SU-DHL-6 (cell line): ENCODE measurements at regions not wholly inside any gene's neighbourhood (a gene's known extent, or its start where the extent isn't known, plus 50 kb on each side); places are given as distances from the start of the nearest gene placed in this dataset.

Source experiments
- H2AFZ ChIP-seq: fragments of 200-600 bp; sonication (generic); 2 replicates; pipeline ENCODE4 v1.6.1; 2014; ENCODE audit warnings: low read depth, mild to moderate bottlenecking, moderate library complexity, mixed read lengths, antibody characterized with exemption, low read length; ENCODE audit not compliant: severe bottlenecking
- H3F3A ChIP-seq: fragments of 200-600 bp; shearing (Covaris generic); 2 replicates; pipeline ENCODE4 v1.6.0; 2016; ENCODE audit warnings: antibody characterized with exemption, mild to moderate bottlenecking; ENCODE audit not compliant: insufficient read depth
- H3K27ac ChIP-seq: fragments of 200-600 bp; sonication (generic); 2 replicates; pipeline ENCODE4 v1.5.1; 2016; ENCODE audit warnings: low read depth, mild to moderate bottlenecking, low read length, moderate library complexity, mixed read lengths
- H3K27me3 ChIP-seq: fragments of 200-600 bp; sonication (generic), shearing (Covaris generic); 2 replicates; pipeline ENCODE4 v1.6.0; 2014; ENCODE audit warnings: mild to moderate bottlenecking, low read length
- H3K36me3 ChIP-seq: fragments of 200-600 bp; sonication (generic); 2 replicates; pipeline ENCODE4 v1.6.1; 2014; ENCODE audit warnings: mild to moderate bottlenecking, low read length, mixed read lengths
- H3K4me2 ChIP-seq: fragments of 300-600, 200-600 bp; shearing (Covaris generic), sonication (generic); 2 replicates; pipeline ENCODE4 v1.6.0; 2014; ENCODE audit warnings: low read length, low read depth, mild to moderate bottlenecking; ENCODE audit not compliant: poor library complexity, severe bottlenecking
- H3K4me3 ChIP-seq: fragments of 200-600 bp; sonication (generic); 2 replicates; pipeline ENCODE4 v1.5.1; 2014; ENCODE audit warnings: antibody characterized with exemption, low read length, mild to moderate bottlenecking, mixed read lengths; ENCODE audit not compliant: insufficient read depth, poor library complexity, severe bottlenecking
- H3K79me2 ChIP-seq: fragments of 200-600 bp; sonication (generic); 2 replicates; pipeline ENCODE4 v1.6.1; 2014; ENCODE audit warnings: mild to moderate bottlenecking, low read length, moderate library complexity; ENCODE audit not compliant: insufficient read depth
- H3K9ac ChIP-seq: fragments of 200-600 bp; sonication (generic); 2 replicates; pipeline ENCODE4 v1.7.0; 2014; ENCODE audit warnings: mild to moderate bottlenecking, low read length
- H3K9me2 ChIP-seq: fragments of 200-600 bp; sonication (generic); replicated peaks from 2 replicates; pipeline ENCODE4 v1.6.1; 2014; ENCODE audit warnings: low read length; ENCODE audit not compliant: insufficient read depth
- H3K9me3 ChIP-seq: fragments of 200-600 bp; sonication (generic); 2 replicates; pipeline ENCODE4 v1.6.1; 2014; ENCODE audit warnings: low read length, mixed read lengths; ENCODE audit not compliant: insufficient read depth
- H4K20me1 ChIP-seq: fragments of 200-600 bp; sonication (generic); 2 replicates; pipeline ENCODE4 v1.6.1; 2014; ENCODE audit warnings: low read depth, mild to moderate bottlenecking, antibody characterized with exemption, low read length, moderate library complexity, mixed read lengths
- CTCF ChIP-seq: fragments of 200-600 bp; sonication (generic); IDR thresholded peaks from one replicate; pipeline ENCODE4 v1.5.1; 2017; ENCODE audit warnings: antibody characterized with exemption, mild to moderate bottlenecking, low read length, moderate library complexity; ENCODE audit not compliant: insufficient read depth, poor library complexity, severe bottlenecking
- EZH2phosphoT487 ChIP-seq: fragments of 200-600 bp; sonication (generic), shearing (Covaris generic); conservative IDR thresholded peaks from 2 replicates; pipeline ENCODE4 v1.6.1; 2018; ENCODE audit warnings: mild to moderate bottlenecking, antibody characterized with exemption, low read length, moderate library complexity, mixed read lengths

GRCh38 chr16:49096176-49096945 is 185.3 kb downstream of the CBLN1 start:
- no peak overlapping the region for H3K4me3 ChIP-seq
- no peaks in the 10 kb centered on the region for H3K9me2 ChIP-seq
- no peak overlapping the region for H3K4me2 ChIP-seq
- H3K9me3 ChIP-seq: no peaks in the 10 kb centered on the region
- no peak overlapping the region for H2AFZ ChIP-seq
- H3K27me3 ChIP-seq: no peaks in the 10 kb centered on the region
- no peaks in the 10 kb centered on the region for H4K20me1 ChIP-seq
- TF ChIP-seq EZH2phosphoT487 (no peak), CTCF (no peak)
- H3K36me3 ChIP-seq: no peaks in the 10 kb centered on the region
- no peaks in the 10 kb centered on the region for H3F3A ChIP-seq
- H3K27ac ChIP-seq: no peak overlapping the region
- H3K79me2 ChIP-seq: no peaks in the 10 kb centered on the region
- no peak overlapping the region for H3K9ac ChIP-seq

GRCh38 chr16:49095539-49095938 is 186.1 kb downstream of the CBLN1 start:
- no peaks in the 10 kb centered on the region for H4K20me1 ChIP-seq

GRCh38 chr16:49094471-49094870 is 187.2 kb downstream of the CBLN1 start:
- no peaks in the 10 kb centered on the region for H3K9me2 ChIP-seq
- H3K27me3 ChIP-seq: no peaks in the 10 kb centered on the region
- H3K4me2 ChIP-seq: no peak overlapping the region
- H2AFZ ChIP-seq: no peak overlapping the region
- no peaks in the 10 kb centered on the region for H3K36me3 ChIP-seq
- H3K9ac ChIP-seq: no peak overlapping the region
- H3K27ac ChIP-seq: no peak overlapping the region
- no peak for TF ChIP-seq CTCF
- no peak for TF ChIP-seq EZH2phosphoT487
- no peaks in the 10 kb centered on the region for H4K20me1 ChIP-seq
- no peaks in the 10 kb centered on the region for H3K9me3 ChIP-seq
- H3K4me3 ChIP-seq: no peak overlapping the region
- no peaks in the 10 kb centered on the region for H3K79me2 ChIP-seq
- no peaks in the 10 kb centered on the region for H3F3A ChIP-seq

More at GRCh38 chr16:49095539-49095938, 186.1 kb downstream of the CBLN1 start:
- Histone ChIP-seq H3K27me3 (no peaks in the 10 kb centered on the region), H3K9me2 (no peaks in the 10 kb centered on the region), H3K27ac (no peak overlapping the region), H3K4me2 (no peak overlapping the region), H3K9me3 (no peaks in the 10 kb centered on the region), H3K79me2 (no peaks in the 10 kb centered on the region), H3K9ac (no peak overlapping the region), H2AFZ (no peak overlapping the region), H3K4me3 (no peak overlapping the region), H3F3A (no peaks in the 10 kb centered on the region), H3K36me3 (no peaks in the 10 kb centered on the region)
- no peak for TF ChIP-seq CTCF
- no peak for TF ChIP-seq EZH2phosphoT487
